ENCODE measurements at regions not wholly inside any gene's neighbourhood (a gene's known extent, or its start where the extent isn't known, plus 50 kb on each side); places are given as distances from the start of the nearest gene placed in this dataset.
"Not testable (repeated sequence)": the region's sequence is repeated elsewhere in the genome, so short reads cannot be mapped to it uniquely, and the experiment has no call there.

DNA sequence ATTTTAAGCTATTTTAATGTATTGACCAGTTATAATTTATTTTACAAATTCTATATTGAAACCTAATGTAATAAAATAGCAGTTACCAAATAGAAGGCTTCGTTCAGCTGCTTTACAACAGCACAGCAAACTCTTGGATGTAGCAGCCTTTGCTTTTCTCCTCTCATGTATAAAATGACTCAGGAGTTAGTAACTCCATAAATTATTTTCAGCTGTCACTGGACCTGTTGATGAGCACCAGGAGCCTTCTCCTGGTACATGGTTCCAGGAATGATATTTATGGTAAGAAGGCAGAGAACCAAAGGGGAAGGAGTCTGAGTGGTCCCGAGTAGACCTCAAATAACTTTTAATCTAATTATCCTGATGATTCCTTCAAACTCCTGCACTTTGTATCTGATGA, 256.4 kb upstream of the NETO1 start:
- TF ChIP-seq, protein P1, sequence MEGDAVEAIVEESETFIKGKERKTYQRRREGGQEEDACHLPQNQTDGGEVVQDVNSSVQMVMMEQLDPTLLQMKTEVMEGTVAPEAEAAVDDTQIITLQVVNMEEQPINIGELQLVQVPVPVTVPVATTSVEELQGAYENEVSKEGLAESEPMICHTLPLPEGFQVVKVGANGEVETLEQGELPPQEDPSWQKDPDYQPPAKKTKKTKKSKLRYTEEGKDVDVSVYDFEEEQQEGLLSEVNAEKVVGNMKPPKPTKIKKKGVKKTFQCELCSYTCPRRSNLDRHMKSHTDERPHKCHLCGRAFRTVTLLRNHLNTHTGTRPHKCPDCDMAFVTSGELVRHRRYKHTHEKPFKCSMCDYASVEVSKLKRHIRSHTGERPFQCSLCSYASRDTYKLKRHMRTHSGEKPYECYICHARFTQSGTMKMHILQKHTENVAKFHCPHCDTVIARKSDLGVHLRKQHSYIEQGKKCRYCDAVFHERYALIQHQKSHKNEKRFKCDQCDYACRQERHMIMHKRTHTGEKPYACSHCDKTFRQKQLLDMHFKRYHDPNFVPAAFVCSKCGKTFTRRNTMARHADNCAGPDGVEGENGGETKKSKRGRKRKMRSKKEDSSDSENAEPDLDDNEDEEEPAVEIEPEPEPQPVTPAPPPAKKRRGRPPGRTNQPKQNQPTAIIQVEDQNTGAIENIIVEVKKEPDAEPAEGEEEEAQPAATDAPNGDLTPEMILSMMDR (IDR thresholded peaks at IDR 0.05; ENCODE audit: low read depth, low read length) = no peak

DNA sequence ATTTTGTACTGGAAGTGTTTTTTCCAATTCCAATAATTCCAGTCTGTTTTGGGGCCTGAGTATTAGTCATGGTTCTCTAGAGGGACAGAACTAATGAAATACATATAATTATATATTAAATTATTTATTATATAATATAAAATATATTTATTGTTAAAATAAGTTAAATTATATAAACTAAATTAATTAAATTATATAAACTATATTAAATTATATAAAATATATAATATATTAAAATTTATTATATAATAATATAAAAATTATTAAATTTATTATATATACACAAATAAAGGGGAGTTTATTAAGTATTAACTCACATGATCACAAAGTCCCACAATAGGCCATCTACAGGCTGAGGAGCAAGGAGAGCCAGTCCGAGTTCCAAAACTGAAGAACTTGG, 253.4 kb upstream of the NETO1 start:
- TF ChIP-seq, protein P1 (IDR thresholded peaks at IDR 0.05; ENCODE audit: low read depth, low read length) = no peak
- no peak overlapping the region for H3K4me3 ChIP-seq (ENCODE audit: low read depth, low read length)

More for the DNA sequence above, 256.4 kb upstream of the NETO1 start:
- no peak overlapping the region for H3K4me3 ChIP-seq (ENCODE audit: low read depth, low read length)

- TF ChIP-seq, protein P1 (IDR thresholded peaks at IDR 0.05; ENCODE audit: low read depth, low read length) = no peak
- H3K4me3 ChIP-seq (ENCODE audit: low read depth, low read length) = no peak overlapping the region
Measured at GRCh38 chr18:73120626-73121025, 252.8 kb upstream of the NETO1 start.

GRCh38 chr18:73119574-73119973, 251.8 kb upstream of the NETO1 start:
- no peak overlapping the region for H3K4me3 ChIP-seq (ENCODE audit: low read depth, low read length)
- TF ChIP-seq, protein P1 (IDR thresholded peaks at IDR 0.05; ENCODE audit: low read depth, low read length) = no peak

- H3K4me3 ChIP-seq (ENCODE audit: low read depth, low read length) = no peak overlapping the region
- TF ChIP-seq, protein P1 (IDR thresholded peaks at IDR 0.05; ENCODE audit: low read depth, low read length) = no peak
Measured at GRCh38 chr18:73118121-73118816, 250.5 kb upstream of the NETO1 start.

- TF ChIP-seq, protein P1 (IDR thresholded peaks at IDR 0.05; ENCODE audit: low read depth, low read length) = no peak
- H3K4me3 ChIP-seq (ENCODE audit: low read depth, low read length) = no peak overlapping the region
Measured at GRCh38 chr18:73110307-73110706, 242.5 kb upstream of the NETO1 start.

- TF ChIP-seq, protein P1 (IDR thresholded peaks at IDR 0.05; ENCODE audit: low read depth, low read length) = no peak
- H3K4me3 ChIP-seq (ENCODE audit: low read depth, low read length) = peak overlapping the region; percentile 25
Measured at GRCh38 chr18:73101977-73102376, 234.2 kb upstream of the NETO1 start.

- not testable (repeated sequence) for H3K4me3 ChIP-seq (ENCODE audit: low read depth, low read length)
Measured at GRCh38 chr18:73101491-73101890, 233.7 kb upstream of the NETO1 start.

Data from WI38 (cell line).